NCI-H82 treated with DMSO at 0.1 percent for 48 hours (cell line): ENCODE measurements at regions not wholly inside any gene's neighbourhood (a gene's known extent, or its start where the extent isn't known, plus 50 kb on each side); places are given as distances from the start of the nearest gene placed in this dataset.
A peak's percentile ranks its signal among the peaks of the same experiment; 100 is the strongest.

Experiments
- DNase-seq: peaks from one replicate; lab custom pipeline; 2025; ENCODE audit not compliant: unreplicated experiment; lab: John Stamatoyannopoulos, UW

GRCh38 chr18:25815659-25816058 is 274.8 kb downstream of the SS18 start:
- peak; percentile 54 for DNase-seq

- no peak for DNase-seq
Measured at GRCh38 chr18:25814841-25815458, 275.5 kb downstream of the SS18 start.

- no peak for DNase-seq
Measured at GRCh38 chr18:25813110-25813509, 277.3 kb downstream of the SS18 start.

GRCh38 chr18:25810736-25811135 is 279.7 kb downstream of the SS18 start:
- DNase-seq: no peak

- DNase-seq: no peak
Measured at GRCh38 chr18:25805939-25806338, 284.5 kb downstream of the SS18 start.

- DNase-seq: no peak
Measured at GRCh38 chr18:25805323-25805722, 285.1 kb downstream of the SS18 start.

- no peak for DNase-seq
Measured at GRCh38 chr18:25799231-25799630, 291.2 kb downstream of the SS18 start.

- DNase-seq: peak; percentile 36
Measured at GRCh38 chr18:25798046-25798445, 292.4 kb downstream of the SS18 start.

GRCh38 chr18:25795213-25795612 is 295.2 kb downstream of the SS18 start:
- DNase-seq: no peak

- no peak for DNase-seq
Measured at GRCh38 chr18:25787276-25787675, 303.1 kb downstream of the SS18 start.

- DNase-seq: no peak
Measured at GRCh38 chr18:25786758-25787157, 303.7 kb downstream of the SS18 start.

- no peak for DNase-seq
Measured at GRCh38 chr18:25780105-25780504, 310.3 kb downstream of the SS18 start.

- DNase-seq: no peak
Measured at GRCh38 chr18:25771796-25772195, 318.6 kb downstream of the SS18 start.

- no peak for DNase-seq
Measured at GRCh38 chr18:25764777-25765176, 325.6 kb downstream of the SS18 start.

GRCh38 chr18:25759111-25759510 is 331.3 kb downstream of the SS18 start:
- DNase-seq: no peak

GRCh38 chr18:25743646-25744151 is 346.7 kb downstream of the SS18 start:
- DNase-seq: no peak

GRCh38 chr18:25739376-25739775 is 351.0 kb downstream of the SS18 start:
- DNase-seq: no peak

GRCh38 chr18:25737710-25738311 is 352.6 kb downstream of the SS18 start:
- DNase-seq: no peak

GRCh38 chr18:25736516-25736915 is 353.9 kb downstream of the SS18 start:
- no peak for DNase-seq

GRCh38 chr18:25735459-25735858 is 355.0 kb downstream of the SS18 start:
- DNase-seq: no peak

GRCh38 chr18:25734336-25734735 is 356.1 kb downstream of the SS18 start:
- DNase-seq: no peak

GRCh38 chr18:25732862-25733261 is 357.6 kb downstream of the SS18 start:
- no peak for DNase-seq

- no peak for DNase-seq
Measured at GRCh38 chr18:25729072-25729471, 361.3 kb downstream of the SS18 start.
